Upper lobe of left lung (tissue), 4 donors: ENCODE measurements at regions not wholly inside any gene's neighbourhood (a gene's known extent, or its start where the extent isn't known, plus 50 kb on each side); places are given as distances from the start of the nearest gene placed in this dataset.

Experiments
- CTCF ChIP-seq, 6 experiments: fragments of 450-650 bp in 4 of 6; fragments of 200-600 bp in 2 of 6; sonication (generic) in 2 of 6; IDR thresholded peaks; one replicate each; pipeline ENCODE4 v1.5.1; 2016 to 2019; ENCODE audit warnings: antibody characterized with exemption in 6 of 6
- EP300 ChIP-seq, 4 donors: sonication (generic); formaldehyde crosslinking; IDR thresholded peaks; one replicate each; pipeline ENCODE4 v1.5.1; 2017; ENCODE audit warnings: antibody characterized with exemption in 4 of 4, control low read depth in 2 of 4
- POLR2A ChIP-seq, 4 donors: fragments of 450-650 bp; IDR thresholded peaks; one replicate each; pipeline ENCODE4 v1.5.1; 2016 to 2017; ENCODE audit warnings: antibody characterized with exemption in 4 of 4, mild to moderate bottlenecking in 2 of 4
- POLR2AphosphoS5 ChIP-seq, 2 donors: sonication (generic); formaldehyde crosslinking; IDR thresholded peaks; one replicate each; pipeline ENCODE4 v1.5.1; 2017; ENCODE audit warnings: antibody characterized with exemption in 2 of 2

GRCh38 chr4:189838821-189839497, 101.7 kb upstream of the FRG1 start:
- no peak for TF ChIP-seq CTCF (IDR thresholded peaks at IDR 0.05)
- no peak for TF ChIP-seq POLR2A (IDR thresholded peaks at IDR 0.05)
- TF ChIP-seq EP300 (IDR thresholded peaks at IDR 0.05), result no peak
- no peak for TF ChIP-seq POLR2AphosphoS5 (IDR thresholded peaks at IDR 0.05)
